C4-2B (cell line): ENCODE measurements at regions not wholly inside any gene's neighbourhood (a gene's known extent, or its start where the extent isn't known, plus 50 kb on each side); places are given as distances from the start of the nearest gene placed in this dataset.

Experiments used
- ZFX ChIP-seq: fragments of 450-650 bp; IDR thresholded peaks from 2 replicates; pipeline ENCODE4 v1.6.1; 2017
- TF ChIP-seq, protein P1 (sequence below): fragments of 450-650 bp; conservative IDR thresholded peaks from 2 replicates; pipeline ENCODE4 v1.5.1; 2017; ENCODE audit warnings: mild to moderate bottlenecking

DNA sequence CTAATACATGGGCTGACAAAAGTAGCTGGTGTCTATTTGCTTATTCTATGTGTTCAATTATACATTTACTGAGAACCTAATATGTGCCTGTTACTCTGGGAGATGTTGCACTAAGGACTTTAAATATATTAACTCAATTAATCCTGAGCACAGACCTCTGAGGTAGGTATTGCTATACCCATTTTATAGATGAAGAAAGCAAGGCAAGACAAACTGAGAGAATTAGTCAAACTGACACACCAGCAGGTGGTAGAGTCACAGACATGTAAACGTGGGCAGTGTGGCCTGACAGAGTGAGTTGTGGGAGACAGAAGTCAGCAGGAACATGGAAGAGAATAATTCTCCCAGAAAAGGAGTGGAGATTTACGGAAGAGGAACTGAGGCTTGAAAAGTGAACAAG is 428.9 kb downstream of the LPIN1 start:
- TF ChIP-seq, protein P1, sequence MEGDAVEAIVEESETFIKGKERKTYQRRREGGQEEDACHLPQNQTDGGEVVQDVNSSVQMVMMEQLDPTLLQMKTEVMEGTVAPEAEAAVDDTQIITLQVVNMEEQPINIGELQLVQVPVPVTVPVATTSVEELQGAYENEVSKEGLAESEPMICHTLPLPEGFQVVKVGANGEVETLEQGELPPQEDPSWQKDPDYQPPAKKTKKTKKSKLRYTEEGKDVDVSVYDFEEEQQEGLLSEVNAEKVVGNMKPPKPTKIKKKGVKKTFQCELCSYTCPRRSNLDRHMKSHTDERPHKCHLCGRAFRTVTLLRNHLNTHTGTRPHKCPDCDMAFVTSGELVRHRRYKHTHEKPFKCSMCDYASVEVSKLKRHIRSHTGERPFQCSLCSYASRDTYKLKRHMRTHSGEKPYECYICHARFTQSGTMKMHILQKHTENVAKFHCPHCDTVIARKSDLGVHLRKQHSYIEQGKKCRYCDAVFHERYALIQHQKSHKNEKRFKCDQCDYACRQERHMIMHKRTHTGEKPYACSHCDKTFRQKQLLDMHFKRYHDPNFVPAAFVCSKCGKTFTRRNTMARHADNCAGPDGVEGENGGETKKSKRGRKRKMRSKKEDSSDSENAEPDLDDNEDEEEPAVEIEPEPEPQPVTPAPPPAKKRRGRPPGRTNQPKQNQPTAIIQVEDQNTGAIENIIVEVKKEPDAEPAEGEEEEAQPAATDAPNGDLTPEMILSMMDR = no peak
- TF ChIP-seq ZFX = no peak
